ENCODE measurements at regions not wholly inside any gene's neighbourhood (a gene's known extent, or its start where the extent isn't known, plus 50 kb on each side); places are given as distances from the start of the nearest gene placed in this dataset.

- DNase-seq = no peak
Measured at GRCh38 chr10:126851414-126852108, 53.7 kb upstream of the DOCK1 start.

- DNase-seq = no peak
Measured at GRCh38 chr10:126854726-126855495, 50.3 kb upstream of the DOCK1 start.
